SJSA1 (cell line): ENCODE measurements at regions not wholly inside any gene's neighbourhood (a gene's known extent, or its start where the extent isn't known, plus 50 kb on each side); places are given as distances from the start of the nearest gene placed in this dataset.

Experiments
- DNase-seq, 2 experiments: peaks; one replicate each; pipeline ENCODE4 v3.0.0-alpha.2; 2015 to 2020; ENCODE audit warnings: low spot score in 2 of 2, low read depth in 1 of 2
- H3K27ac ChIP-seq: fragments of 250-450 bp; sonication (Bioruptor Pico); 2 replicates; pipeline ENCODE4 v1.5.1; 2020; ENCODE audit warnings: mild to moderate bottlenecking, moderate library complexity
- H3K27me3 ChIP-seq: fragments of 250-450 bp; sonication (Bioruptor Pico); replicated peaks from 2 replicates; pipeline ENCODE4 v1.5.1; 2020; ENCODE audit warnings: mild to moderate bottlenecking, moderate library complexity
- H3K36me3 ChIP-seq: fragments of 250-450 bp; sonication (Bioruptor Pico); 2 replicates; pipeline ENCODE4 v1.5.1; 2020; ENCODE audit warnings: mild to moderate bottlenecking
- H3K4me1 ChIP-seq: fragments of 250-450 bp; sonication (Bioruptor Pico); replicated peaks from 2 replicates; pipeline ENCODE4 v1.6.1; 2021; ENCODE audit warnings: mild to moderate bottlenecking
- H3K4me3 ChIP-seq: fragments of 250-450 bp; sonication (Bioruptor Pico); 2 replicates; pipeline ENCODE4 v1.5.1; 2020; ENCODE audit warnings: mild to moderate bottlenecking
- H3K9me3 ChIP-seq: fragments of 250-450 bp; sonication (Bioruptor Pico); replicated peaks from 2 replicates; pipeline ENCODE4 v1.5.1; 2020; ENCODE audit warnings: mild to moderate bottlenecking

DNA sequence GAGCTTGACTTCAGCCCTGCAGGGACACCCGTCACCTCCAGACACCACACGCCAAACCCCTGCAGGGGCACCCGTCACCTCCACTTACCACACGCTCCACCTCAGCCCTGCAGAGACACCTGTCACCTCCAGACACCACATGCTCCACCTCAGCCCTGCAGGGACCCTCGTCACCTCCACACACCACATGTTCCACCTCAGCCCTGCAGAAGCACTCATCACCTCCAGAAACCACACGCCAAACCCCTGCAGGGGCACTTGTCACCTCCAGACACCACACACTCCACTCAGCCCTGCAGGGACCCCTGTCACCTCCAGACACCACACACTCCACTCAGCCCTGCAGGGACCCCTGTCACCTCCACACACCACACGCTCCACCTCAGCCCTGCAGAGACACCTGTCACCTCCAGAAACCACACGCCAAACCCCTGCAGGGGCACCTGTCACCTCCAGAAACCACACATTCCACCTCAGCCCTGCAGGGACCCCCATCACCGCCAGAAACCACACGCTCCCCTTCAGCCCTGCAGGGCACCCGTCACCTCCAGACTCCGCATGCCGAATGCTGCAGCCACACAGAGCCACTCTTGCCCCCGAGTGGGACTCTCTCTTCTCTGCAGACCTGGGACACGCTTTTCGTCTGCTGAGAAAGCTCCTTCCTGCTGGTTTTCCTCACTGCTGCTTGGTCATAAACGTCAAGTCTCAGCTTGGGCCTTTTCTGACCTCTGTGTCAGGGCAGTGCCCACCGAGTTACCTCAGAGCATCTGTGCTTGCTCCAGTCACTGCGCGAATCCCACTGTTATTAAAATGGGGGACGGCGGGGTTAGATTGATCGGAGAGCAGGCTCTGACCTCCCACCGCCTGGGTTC is 77.5 kb upstream of the SALL3 start:
- DNase-seq = no peak
- no peaks in the 10 kb centered on the region for H3K36me3 ChIP-seq
- H3K4me3 ChIP-seq = no peak overlapping the region
- H3K27me3 ChIP-seq = no peaks in the 10 kb centered on the region
- no peaks in the 10 kb centered on the region for H3K4me1 ChIP-seq
- H3K9me3 ChIP-seq = peaks cover 3% of the 10 kb centered on the region
- H3K27ac ChIP-seq = no peak overlapping the region

DNA sequence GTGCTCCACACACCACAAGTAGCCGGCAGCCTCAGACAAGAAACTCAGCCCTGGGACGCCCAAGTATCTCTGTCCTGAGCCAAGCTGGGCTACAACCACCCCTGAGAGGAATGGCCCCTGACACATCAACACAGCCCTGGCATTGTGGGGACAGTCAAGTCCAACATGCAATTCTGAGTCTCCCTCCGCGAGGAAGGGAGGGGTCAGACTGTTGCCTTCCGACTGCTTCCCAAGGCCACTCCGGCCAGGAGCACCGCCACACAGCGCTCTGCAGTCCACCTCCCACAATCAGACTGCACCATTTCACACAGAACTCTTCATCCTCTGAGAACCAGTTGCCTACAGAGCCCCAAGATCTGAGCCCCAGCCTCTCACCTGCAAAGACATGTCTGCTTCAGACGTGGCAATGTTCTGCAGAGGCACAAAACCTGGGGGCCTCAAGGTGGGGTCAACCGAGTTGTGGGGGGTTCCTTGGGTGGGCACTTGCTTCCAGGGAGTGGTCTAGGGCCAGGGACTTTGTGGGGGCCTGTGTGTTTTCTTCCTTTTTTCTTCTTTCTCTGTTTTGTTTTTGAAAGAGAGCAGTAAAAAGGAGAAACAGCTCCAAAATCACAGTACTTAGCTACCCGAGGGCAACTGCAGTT is 76.7 kb upstream of the SALL3 start:
- H3K9me3 ChIP-seq = peaks cover 3% of the 10 kb centered on the region
- H3K36me3 ChIP-seq = no peaks in the 10 kb centered on the region
- DNase-seq = peak in 1 of 2 experiments; percentile 34
- H3K27ac ChIP-seq = no peak overlapping the region
- H3K27me3 ChIP-seq = no peaks in the 10 kb centered on the region
- H3K4me1 ChIP-seq = no peaks in the 10 kb centered on the region
- no peak overlapping the region for H3K4me3 ChIP-seq

DNA sequence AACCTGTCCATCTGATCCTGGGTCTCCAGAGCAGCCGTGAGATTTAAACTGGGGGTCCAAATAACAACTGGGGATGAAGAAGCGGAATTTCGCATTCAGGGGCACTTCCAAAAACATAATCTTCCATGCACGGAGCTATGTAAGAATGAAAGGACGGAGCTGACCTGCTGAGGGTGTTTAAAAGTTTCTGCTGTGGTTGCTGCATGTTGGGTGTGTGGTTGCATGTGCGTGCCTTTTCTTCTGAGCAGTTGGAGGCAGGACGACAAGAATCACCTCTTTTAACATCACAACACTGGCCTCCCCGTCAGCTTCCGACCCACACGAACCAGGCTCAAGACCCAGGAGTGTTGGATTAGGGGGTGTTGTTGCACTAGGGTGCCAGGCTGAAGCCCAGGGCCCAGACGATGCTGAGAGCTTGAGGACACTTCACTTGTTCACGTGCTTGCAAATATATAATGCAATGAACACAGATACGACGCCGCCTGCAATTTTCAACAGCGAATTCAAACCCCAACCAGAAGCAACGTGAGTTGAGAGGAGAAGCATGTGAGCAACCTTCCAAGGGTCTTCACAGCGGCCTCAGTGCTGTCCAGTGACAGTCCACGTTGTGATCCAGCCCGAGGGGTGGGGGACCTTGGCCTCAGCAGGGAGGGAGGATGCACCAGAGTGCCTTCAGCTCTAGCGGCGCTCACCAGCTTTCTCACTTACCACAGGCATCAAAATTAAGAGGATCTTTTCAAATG is 76.0 kb upstream of the SALL3 start:
- no peaks in the 10 kb centered on the region for H3K4me1 ChIP-seq
- H3K27ac ChIP-seq = no peak overlapping the region
- no peak overlapping the region for H3K4me3 ChIP-seq
- no peaks in the 10 kb centered on the region for H3K27me3 ChIP-seq
- H3K36me3 ChIP-seq = no peaks in the 10 kb centered on the region
- H3K9me3 ChIP-seq = peaks cover 3% of the 10 kb centered on the region; the same call in 1 of the 2 replicates
- peak in 1 of 2 experiments; percentile 22 for DNase-seq

DNA sequence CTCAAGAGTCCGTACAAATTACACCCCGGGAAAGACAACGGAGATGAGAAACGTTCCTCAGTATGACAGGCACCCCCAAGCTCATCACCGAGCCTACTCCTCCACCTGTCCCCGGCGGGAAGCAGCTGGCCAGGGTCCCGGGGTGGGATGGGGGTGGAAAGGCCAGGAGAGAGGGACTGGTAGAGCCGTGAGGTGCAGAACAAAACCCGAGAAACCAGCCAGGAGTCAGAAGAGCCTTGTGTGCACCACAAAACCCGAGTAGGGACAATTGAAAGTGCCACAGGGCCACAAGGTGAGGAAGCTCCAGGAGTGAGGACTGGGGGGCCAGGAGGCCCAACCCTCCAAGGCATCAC is 75.5 kb upstream of the SALL3 start:
- H3K36me3 ChIP-seq = no peaks in the 10 kb centered on the region
- H3K4me1 ChIP-seq = no peaks in the 10 kb centered on the region
- H3K9me3 ChIP-seq = peaks cover 3% of the 10 kb centered on the region; the same call in 1 of the 2 replicates
- no peaks in the 10 kb centered on the region for H3K27me3 ChIP-seq
- no peak overlapping the region for H3K4me3 ChIP-seq
- DNase-seq = no peak
- H3K27ac ChIP-seq = no peak overlapping the region

GRCh38 chr18:78905334-78905733 is 74.3 kb upstream of the SALL3 start:
- Histone ChIP-seq H3K27me3 (no peaks in the 10 kb centered on the region), H3K27ac (no peak overlapping the region), H3K4me1 (no peaks in the 10 kb centered on the region), H3K36me3 (no peaks in the 10 kb centered on the region), H3K9me3 (peaks cover 3% of the 10 kb centered on the region; the same call in 1 of the 2 replicates), H3K4me3 (no peak overlapping the region)
- DNase-seq = no peak

- Histone ChIP-seq H3K4me1 (no peaks in the 10 kb centered on the region), H3K27me3 (no peaks in the 10 kb centered on the region), H3K27ac (no peak overlapping the region), H3K36me3 (no peaks in the 10 kb centered on the region), H3K9me3 (no peaks in the 10 kb centered on the region; the same call in 1 of the 2 replicates), H3K4me3 (no peak overlapping the region)
- peak in 1 of 2 experiments; percentile 36 for DNase-seq
Observed at GRCh38 chr18:78906066-78906465, 73.6 kb upstream of the SALL3 start.

DNA sequence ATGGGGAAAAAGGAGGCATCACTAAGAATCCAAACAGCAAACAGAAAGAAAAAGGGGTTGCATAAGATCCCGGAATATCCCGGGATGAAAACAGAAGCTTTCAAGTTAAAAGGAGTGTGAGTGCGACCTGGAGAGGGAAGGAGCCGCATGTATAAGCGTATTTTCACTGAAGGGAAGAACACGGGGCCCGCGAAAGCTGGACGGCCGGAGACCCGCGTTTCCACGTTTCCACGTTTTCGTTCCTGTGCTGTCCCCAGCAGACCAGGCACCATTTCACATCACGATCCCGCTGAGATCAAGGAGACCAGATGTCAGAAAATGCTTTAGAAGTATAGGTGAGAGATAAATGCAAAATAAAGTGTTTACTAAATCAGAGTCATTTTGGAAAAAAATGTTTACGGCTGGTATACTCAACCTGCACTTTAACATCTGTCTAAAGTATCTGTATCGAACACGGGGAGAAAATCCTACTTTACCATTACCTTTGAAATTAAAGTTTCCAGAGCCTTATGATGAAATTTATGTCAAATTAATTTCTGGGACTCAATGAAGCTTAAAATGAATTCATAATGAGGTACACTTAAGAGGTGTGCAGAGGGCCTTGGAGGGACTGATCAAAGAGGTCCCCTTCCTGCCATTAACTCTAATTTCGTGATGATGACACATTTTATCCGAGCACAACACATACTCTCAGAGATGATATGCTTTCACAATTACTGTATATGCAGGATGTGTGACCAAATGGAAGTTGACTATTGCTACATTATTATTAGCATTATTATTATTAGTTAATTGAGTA is 71.0 kb upstream of the SALL3 start:
- H3K4me1 ChIP-seq = no peaks in the 10 kb centered on the region
- H3K36me3 ChIP-seq = no peaks in the 10 kb centered on the region
- no peaks in the 10 kb centered on the region for H3K27me3 ChIP-seq
- DNase-seq = no peak
- H3K27ac ChIP-seq = no peak overlapping the region
- no peak overlapping the region for H3K4me3 ChIP-seq
- no peaks in the 10 kb centered on the region; the same call in 1 of the 2 replicates for H3K9me3 ChIP-seq

- H3K27ac ChIP-seq = no peak overlapping the region
- no peaks in the 10 kb centered on the region for H3K4me1 ChIP-seq
- no peaks in the 10 kb centered on the region for H3K27me3 ChIP-seq
- H3K4me3 ChIP-seq = no peak overlapping the region
- peaks cover 13% of the 10 kb centered on the region for H3K9me3 ChIP-seq
- H3K36me3 ChIP-seq = no peaks in the 10 kb centered on the region
- DNase-seq = no peak
Observed at GRCh38 chr18:78911751-78912283, 67.8 kb upstream of the SALL3 start.

DNA sequence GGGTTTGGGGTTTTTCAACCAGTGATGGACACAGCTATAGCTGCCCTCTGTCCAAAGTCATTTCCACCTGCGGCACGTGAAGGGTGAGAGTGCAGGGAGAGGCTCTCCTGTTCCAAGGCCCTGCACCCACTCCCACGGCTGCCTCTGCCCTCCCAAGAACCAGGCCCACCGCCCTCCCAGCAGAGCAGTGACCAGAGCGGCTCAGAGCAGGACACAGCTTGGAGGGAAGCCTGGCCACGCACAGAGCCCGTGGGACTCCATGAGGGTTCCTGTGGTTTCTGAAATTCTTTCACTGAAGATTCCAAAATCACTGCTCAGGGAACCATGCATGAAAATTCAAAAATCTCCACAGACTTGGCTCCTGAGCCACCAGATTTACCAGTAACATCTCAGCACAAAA is 67.3 kb upstream of the SALL3 start:
- Histone ChIP-seq H3K4me3 (no peak overlapping the region), H3K9me3 (peaks cover 13% of the 10 kb centered on the region), H3K27ac (no peak overlapping the region), H3K4me1 (no peaks in the 10 kb centered on the region), H3K36me3 (no peaks in the 10 kb centered on the region), H3K27me3 (no peaks in the 10 kb centered on the region)
- no peak for DNase-seq

DNA sequence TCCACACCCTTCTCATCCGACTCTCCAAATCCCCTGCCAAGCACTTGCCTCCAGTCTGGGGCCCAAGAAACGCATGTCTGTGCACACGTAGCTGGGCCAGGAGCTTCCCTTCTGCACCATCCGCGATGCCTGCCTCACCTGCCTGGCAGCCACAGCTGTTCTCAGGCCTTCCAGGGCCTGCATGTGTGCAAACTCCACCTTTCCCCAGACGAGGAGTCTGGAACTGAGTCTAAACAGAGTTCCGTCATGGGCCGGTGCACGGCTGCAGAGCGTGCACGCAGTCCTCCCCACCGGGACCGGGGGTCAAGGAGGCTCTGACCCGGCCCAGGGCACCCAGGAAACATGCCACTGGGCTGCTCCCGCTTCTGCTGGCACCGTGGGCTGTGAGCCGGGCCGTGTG is 66.8 kb upstream of the SALL3 start:
- Histone ChIP-seq H3K4me1 (no peaks in the 10 kb centered on the region), H3K4me3 (no peak overlapping the region), H3K9me3 (peaks cover 13% of the 10 kb centered on the region), H3K36me3 (no peaks in the 10 kb centered on the region), H3K27ac (no peak overlapping the region), H3K27me3 (no peaks in the 10 kb centered on the region)
- no peak for DNase-seq

DNA sequence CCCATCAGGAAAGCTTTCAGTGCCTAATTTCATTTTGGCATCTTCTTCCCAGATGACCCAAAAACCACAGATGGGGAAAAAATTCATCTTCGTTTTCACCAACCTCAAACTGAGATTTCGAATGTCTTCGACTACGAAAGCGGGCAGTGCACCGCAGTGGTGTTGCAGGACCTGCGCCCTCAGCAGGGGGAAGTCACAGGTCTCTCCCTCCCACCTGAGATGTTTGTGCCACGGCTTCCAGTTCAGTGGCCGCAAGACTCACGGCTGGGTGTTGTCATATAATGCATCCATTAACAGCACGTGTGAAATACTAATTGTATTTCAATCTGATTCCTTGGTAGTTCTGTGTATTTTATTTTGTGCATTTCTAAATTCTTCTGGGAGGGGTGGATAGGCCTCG is 66.2 kb upstream of the SALL3 start:
- no peak overlapping the region for H3K4me3 ChIP-seq
- no peak overlapping the region for H3K27ac ChIP-seq
- no peaks in the 10 kb centered on the region for H3K27me3 ChIP-seq
- peaks cover 13% of the 10 kb centered on the region for H3K9me3 ChIP-seq
- H3K36me3 ChIP-seq = no peaks in the 10 kb centered on the region
- no peaks in the 10 kb centered on the region for H3K4me1 ChIP-seq
- peak in 1 of 2 experiments; percentile 13 for DNase-seq

- H3K4me3 ChIP-seq = no peak overlapping the region
- no peaks in the 10 kb centered on the region for H3K36me3 ChIP-seq
- no peaks in the 10 kb centered on the region for H3K27me3 ChIP-seq
- H3K27ac ChIP-seq = no peak overlapping the region
- peaks cover 13% of the 10 kb centered on the region for H3K9me3 ChIP-seq
- H3K4me1 ChIP-seq = no peaks in the 10 kb centered on the region
- peak in 1 of 2 experiments; percentile 25 for DNase-seq
Observed at GRCh38 chr18:78913830-78914231, 65.8 kb upstream of the SALL3 start.

DNA sequence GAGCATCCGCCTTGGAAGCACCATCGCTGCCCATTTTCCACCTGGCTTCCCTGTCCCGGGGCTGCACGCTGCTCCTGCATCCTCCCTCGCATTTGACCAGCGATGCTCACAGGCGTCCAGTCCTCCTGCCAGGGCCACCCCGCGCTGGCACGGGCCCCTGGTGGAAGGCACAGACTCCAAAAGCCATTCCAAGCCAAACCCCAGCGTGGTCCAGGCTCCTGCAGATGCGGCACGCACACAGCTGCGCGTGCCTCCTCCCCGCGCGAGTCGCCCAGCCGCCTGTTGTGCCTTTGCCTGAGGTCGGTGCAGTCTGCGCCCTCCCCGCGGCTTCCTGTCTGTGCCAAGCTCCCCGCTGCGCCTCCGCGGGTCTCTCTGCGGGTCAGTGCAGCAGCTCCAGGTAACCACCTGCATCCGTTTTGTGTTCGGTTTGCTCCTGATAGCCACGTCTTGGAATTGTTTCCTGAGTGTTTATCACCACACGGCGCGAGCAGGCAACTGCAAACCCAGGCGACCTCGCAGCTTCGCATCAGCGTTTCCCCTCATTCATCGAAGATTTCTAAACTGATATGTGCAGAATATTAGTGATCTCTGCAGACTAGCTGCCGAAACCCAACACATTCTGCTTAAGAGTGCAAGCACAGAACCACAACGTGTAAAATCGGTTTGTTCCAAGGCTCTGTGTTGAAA is 65.2 kb upstream of the SALL3 start:
- no peaks in the 10 kb centered on the region for H3K4me1 ChIP-seq
- H3K27me3 ChIP-seq = no peaks in the 10 kb centered on the region
- H3K36me3 ChIP-seq = no peaks in the 10 kb centered on the region
- no peak overlapping the region for H3K27ac ChIP-seq
- H3K4me3 ChIP-seq = no peak overlapping the region
- H3K9me3 ChIP-seq = peaks cover 13% of the 10 kb centered on the region
- peak in 1 of 2 experiments; percentile 38 for DNase-seq
